ENCODE measurements at regions not wholly inside any gene's neighbourhood (a gene's known extent, or its start where the extent isn't known, plus 50 kb on each side); places are given as distances from the start of the nearest gene placed in this dataset.

DNA sequence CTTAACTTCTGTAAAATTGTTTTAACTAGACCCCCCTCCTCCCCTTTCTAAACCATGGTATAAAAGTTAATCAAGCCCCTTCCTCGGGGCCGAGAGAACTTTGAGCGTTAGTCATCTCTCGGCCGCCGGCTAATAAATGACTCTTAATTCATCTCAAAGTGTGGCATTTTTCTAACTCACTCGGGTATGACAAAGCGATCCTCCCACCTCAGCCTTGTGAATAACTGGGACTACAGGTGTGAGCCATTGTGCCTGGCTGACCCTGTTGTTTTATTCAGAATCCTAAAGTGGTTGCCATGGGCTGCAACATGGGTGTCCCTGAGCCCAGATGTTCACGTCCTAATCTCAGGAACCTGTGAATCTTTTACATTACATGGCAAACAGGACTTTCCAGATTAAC lies 540.7 kb upstream of the AMELY start:
- H3K27ac ChIP-seq, result no peak overlapping the region
- no peaks in the 10 kb centered on the region for H3K27me3 ChIP-seq
- H3K36me3 ChIP-seq, result no peaks in the 10 kb centered on the region
- H3K9me3 ChIP-seq, result no peaks in the 10 kb centered on the region
- no peak for DNase-seq
- ATAC-seq, result no peak
- intact Hi-C loops (cut with DNase I; ENCODE audit: low total_unique reads) (no loop called here), in situ Hi-C loops (cut with MboI; ENCODE audit: low sequenced_read_pairs in 4 of 4) (no loop called here)
- H3K4me1 ChIP-seq, result no peaks in the 10 kb centered on the region
- TF ChIP-seq, protein P1, sequence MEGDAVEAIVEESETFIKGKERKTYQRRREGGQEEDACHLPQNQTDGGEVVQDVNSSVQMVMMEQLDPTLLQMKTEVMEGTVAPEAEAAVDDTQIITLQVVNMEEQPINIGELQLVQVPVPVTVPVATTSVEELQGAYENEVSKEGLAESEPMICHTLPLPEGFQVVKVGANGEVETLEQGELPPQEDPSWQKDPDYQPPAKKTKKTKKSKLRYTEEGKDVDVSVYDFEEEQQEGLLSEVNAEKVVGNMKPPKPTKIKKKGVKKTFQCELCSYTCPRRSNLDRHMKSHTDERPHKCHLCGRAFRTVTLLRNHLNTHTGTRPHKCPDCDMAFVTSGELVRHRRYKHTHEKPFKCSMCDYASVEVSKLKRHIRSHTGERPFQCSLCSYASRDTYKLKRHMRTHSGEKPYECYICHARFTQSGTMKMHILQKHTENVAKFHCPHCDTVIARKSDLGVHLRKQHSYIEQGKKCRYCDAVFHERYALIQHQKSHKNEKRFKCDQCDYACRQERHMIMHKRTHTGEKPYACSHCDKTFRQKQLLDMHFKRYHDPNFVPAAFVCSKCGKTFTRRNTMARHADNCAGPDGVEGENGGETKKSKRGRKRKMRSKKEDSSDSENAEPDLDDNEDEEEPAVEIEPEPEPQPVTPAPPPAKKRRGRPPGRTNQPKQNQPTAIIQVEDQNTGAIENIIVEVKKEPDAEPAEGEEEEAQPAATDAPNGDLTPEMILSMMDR (IDR thresholded peaks at IDR 0.05 in 4 of 5, conservative IDR thresholded peaks at IDR 0.05 in 1 of 5), result no peak
- no peak for TF ChIP-seq POLR2A (IDR thresholded peaks at IDR 0.05)
- H3K4me3 ChIP-seq, result no peak overlapping the region

DNA sequence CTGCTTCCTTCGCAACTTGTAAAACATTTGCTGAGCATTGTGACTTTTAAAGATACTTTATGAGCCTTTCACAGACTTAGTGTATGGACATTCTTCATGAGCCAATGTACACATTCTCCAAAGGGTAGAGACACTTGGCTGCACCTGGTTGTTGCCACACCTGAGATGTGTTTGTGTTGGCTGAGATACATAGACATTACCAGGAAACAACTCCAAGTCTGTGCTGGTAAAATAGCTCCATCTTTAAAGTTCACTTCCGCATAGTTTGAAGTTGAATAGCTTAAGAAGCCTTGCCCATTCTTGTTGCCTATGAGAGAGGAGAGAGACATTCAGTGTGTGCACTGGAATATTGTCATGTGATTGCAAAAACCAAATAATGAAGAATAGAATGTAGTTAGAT lies 538.3 kb upstream of the AMELY start:
- DNase-seq (no peak), ATAC-seq (no peak)
- Histone ChIP-seq H3K4me1 (no peaks in the 10 kb centered on the region), H3K27ac (no peak overlapping the region), H3K36me3 (no peaks in the 10 kb centered on the region), H3K27me3 (no peaks in the 10 kb centered on the region), H3K9me3 (no peaks in the 10 kb centered on the region), H3K4me3 (no peak overlapping the region)
- TF ChIP-seq, protein P1 (IDR thresholded peaks at IDR 0.05 in 4 of 5, conservative IDR thresholded peaks at IDR 0.05 in 1 of 5), result no peak
- TF ChIP-seq POLR2A (IDR thresholded peaks at IDR 0.05), result no peak
- intact Hi-C loops (cut with DNase I; ENCODE audit: low total_unique reads) (no loop called here), in situ Hi-C loops (cut with MboI; ENCODE audit: low sequenced_read_pairs in 4 of 4) (no loop called here)

DNA sequence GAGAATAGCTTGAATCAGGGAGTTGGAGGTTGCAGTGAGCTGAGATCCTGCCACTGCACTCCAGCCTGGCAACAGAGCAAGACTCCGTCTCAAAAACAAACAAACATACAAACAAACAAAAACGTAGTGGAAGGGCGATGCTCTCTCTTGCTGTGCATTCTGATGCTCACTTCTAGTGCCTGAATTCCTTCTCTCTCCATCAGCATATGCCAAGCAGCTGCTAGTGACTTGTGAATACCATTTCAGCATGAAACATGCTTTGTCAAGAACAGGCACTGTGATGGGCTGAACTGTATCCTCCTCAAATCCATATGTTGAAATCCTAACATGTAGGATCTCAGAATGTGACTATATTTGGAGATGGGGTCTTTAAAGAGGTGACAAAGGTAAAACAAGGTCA lies 537.1 kb upstream of the AMELY start:
- no peak for ATAC-seq
- in situ Hi-C loops (cut with MboI; ENCODE audit: low sequenced_read_pairs in 4 of 4) (no loop called here), intact Hi-C loops (cut with DNase I; ENCODE audit: low total_unique reads) (no loop called here)
- no peak for TF ChIP-seq POLR2A (IDR thresholded peaks at IDR 0.05)
- TF ChIP-seq, protein P1 (IDR thresholded peaks at IDR 0.05 in 4 of 5, conservative IDR thresholded peaks at IDR 0.05 in 1 of 5), result no peak
- no peak overlapping the region for H3K4me3 ChIP-seq
- H3K27me3 ChIP-seq, result no peaks in the 10 kb centered on the region
- DNase-seq, result no peak
- no peaks in the 10 kb centered on the region for H3K9me3 ChIP-seq
- H3K36me3 ChIP-seq, result no peaks in the 10 kb centered on the region
- no peaks in the 10 kb centered on the region for H3K4me1 ChIP-seq
- H3K27ac ChIP-seq, result no peak overlapping the region

DNA sequence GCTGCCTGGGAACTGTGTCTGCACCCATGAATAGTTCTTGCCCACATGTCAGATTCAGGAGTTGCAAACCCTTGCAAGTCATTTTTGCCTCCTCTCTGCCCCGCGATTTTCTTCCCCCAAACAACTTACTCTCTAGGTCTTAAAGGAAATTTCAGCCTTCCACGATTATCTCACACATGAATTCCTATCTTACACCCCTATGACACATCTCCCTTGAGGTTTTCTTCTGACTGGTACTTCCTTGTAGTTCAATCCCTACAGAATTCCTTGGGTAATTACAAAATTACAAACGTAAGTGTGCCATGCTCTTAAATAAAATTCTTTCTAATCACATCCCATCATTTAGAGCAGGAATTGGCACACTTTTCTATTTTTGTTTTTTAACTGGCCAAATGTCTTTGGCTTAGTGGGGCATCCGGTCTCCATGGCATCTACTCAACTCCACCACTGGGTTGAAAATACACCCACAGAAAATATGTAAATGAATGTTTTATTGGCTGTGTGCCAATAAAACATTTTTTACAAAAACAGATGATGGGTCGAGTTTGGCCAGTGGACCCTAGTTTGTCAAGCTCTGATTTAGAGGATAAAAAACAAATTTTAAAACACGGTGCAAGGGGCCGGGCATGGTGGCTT lies 536.4 kb upstream of the AMELY start:
- Histone ChIP-seq H3K36me3 (no peaks in the 10 kb centered on the region), H3K4me3 (no peak overlapping the region), H3K27me3 (no peaks in the 10 kb centered on the region), H3K9me3 (no peaks in the 10 kb centered on the region), H3K27ac (no peak overlapping the region), H3K4me1 (no peaks in the 10 kb centered on the region)
- no peak for TF ChIP-seq POLR2A (IDR thresholded peaks at IDR 0.05)
- TF ChIP-seq, protein P1 (IDR thresholded peaks at IDR 0.05 in 4 of 5, conservative IDR thresholded peaks at IDR 0.05 in 1 of 5), result no peak
- ATAC-seq, result no peak
- in situ Hi-C loops (cut with MboI; ENCODE audit: low sequenced_read_pairs in 4 of 4), result no loop called here
- intact Hi-C loops (cut with DNase I; ENCODE audit: low total_unique reads), result no loop called here
- no peak for DNase-seq

DNA sequence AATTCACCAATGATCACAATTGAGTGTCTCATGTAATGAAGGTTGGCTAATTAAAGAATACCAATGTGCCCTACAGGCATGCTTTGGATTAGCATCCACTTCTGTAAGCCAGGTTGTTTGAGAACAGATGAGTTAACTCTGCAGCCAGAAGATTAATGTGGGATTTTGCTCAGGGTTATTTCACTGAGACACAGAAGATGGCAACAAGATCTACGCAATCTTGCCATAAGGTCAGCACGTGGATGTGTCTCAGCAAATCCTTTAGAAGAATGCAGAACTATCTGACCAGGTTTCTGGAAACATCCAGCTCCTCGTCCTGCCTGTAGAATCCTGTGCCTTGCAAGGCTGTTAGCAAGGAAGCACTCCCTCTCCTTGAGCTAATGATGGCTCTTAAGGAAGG lies 532.6 kb upstream of the AMELY start:
- H3K9me3 ChIP-seq, result no peaks in the 10 kb centered on the region
- H3K4me3 ChIP-seq, result no peak overlapping the region
- no peaks in the 10 kb centered on the region for H3K4me1 ChIP-seq
- in situ Hi-C loops (cut with MboI; ENCODE audit: low sequenced_read_pairs in 4 of 4) (no loop called here), intact Hi-C loops (cut with DNase I; ENCODE audit: low total_unique reads) (no loop called here)
- no peaks in the 10 kb centered on the region for H3K36me3 ChIP-seq
- H3K27me3 ChIP-seq, result no peaks in the 10 kb centered on the region
- no peak for DNase-seq
- ATAC-seq, result no peak
- no peak overlapping the region for H3K27ac ChIP-seq
- TF ChIP-seq, protein P1 (IDR thresholded peaks at IDR 0.05 in 4 of 5, conservative IDR thresholded peaks at IDR 0.05 in 1 of 5), result no peak
- no peak for TF ChIP-seq POLR2A (IDR thresholded peaks at IDR 0.05)
